ENCODE measurements at regions not wholly inside any gene's neighbourhood (a gene's known extent, or its start where the extent isn't known, plus 50 kb on each side); places are given as distances from the start of the nearest gene placed in this dataset.

GRCh38 chr4:35975617-35976355, 268.5 kb downstream of the ARAP2 start:
- Histone ChIP-seq H4K5ac (ENCODE audit: insufficient read length, low read depth, low read length) (no peak overlapping the region), H3K4ac (replicated peaks; ENCODE audit: insufficient read length, low read depth, low read length) (no peak overlapping the region), H3K56ac (replicated peaks; ENCODE audit: insufficient read length, low read depth, low read length) (no peak overlapping the region), H2BK20ac (ENCODE audit: low read length) (no peak overlapping the region), H2BK15ac (ENCODE audit: low read length) (no peak overlapping the region), H3K79me1 (ENCODE audit: low read depth, low read length) (no peaks in the 10 kb centered on the region), H2AK5ac (ENCODE audit: low read depth, low read length) (no peak overlapping the region), H3K4me3 (ENCODE audit: extremely low read depth in 1 of 4, insufficient read depth in 2 of 4, low read depth in 3 of 4, low read length in 4 of 4) (no peak overlapping the region), H3K4me1 (replicated peaks in 1 of 4; ENCODE audit: control insufficient read depth in 3 of 4, insufficient read depth in 4 of 4, low read length in 3 of 4) (no peaks in the 10 kb centered on the region), H3K23me2 (ENCODE audit: low read depth, low read length) (no peaks in the 10 kb centered on the region), H3K36me3 (ENCODE audit: control insufficient read depth in 2 of 4, insufficient read depth in 4 of 4, low read length in 3 of 4) (no peaks in the 10 kb centered on the region), H2AFZ (ENCODE audit: low read length) (no peak overlapping the region), H2BK12ac (ENCODE audit: low read depth, low read length) (no peak overlapping the region), H3K18ac (ENCODE audit: extremely low read depth, low read length) (no peak overlapping the region), H4K8ac (ENCODE audit: extremely low read depth, insufficient read depth, low read length) (no peak overlapping the region), H4K20me1 (replicated peaks in 1 of 2; ENCODE audit: control insufficient read depth in 1 of 2, insufficient read depth in 2 of 2, low read length in 2 of 2) (no peaks in the 10 kb centered on the region), H3K9me3 (ENCODE audit: insufficient read depth in 2 of 2, low read depth in 1 of 2, low read length in 1 of 2) (no peaks in the 10 kb centered on the region), H3K4me2 (ENCODE audit: insufficient read depth in 1 of 2, low read depth in 2 of 2, low read length in 2 of 2) (no peak overlapping the region), H3K14ac (ENCODE audit: insufficient read length) (no peak overlapping the region), H4K91ac (replicated peaks; ENCODE audit: insufficient read length, low read length) (no peak overlapping the region), H2BK5ac (ENCODE audit: low read depth, low read length) (no peak overlapping the region), H3K9ac (replicated peaks in 1 of 4; ENCODE audit: extremely low read depth in 1 of 4, low read depth in 3 of 4, low read length in 3 of 4) (no peak overlapping the region), H3K23ac (ENCODE audit: insufficient read length) (no peak overlapping the region), H2BK120ac (replicated peaks; ENCODE audit: low read depth, low read length) (no peak overlapping the region), H3K27ac (ENCODE audit: low read depth, low read length) (no peak overlapping the region), H3K79me2 (ENCODE audit: control insufficient read depth in 1 of 2, insufficient read depth in 2 of 2, low read length in 2 of 2) (no peaks in the 10 kb centered on the region), H3K27me3 (replicated peaks in 1 of 4; ENCODE audit: control insufficient read depth in 3 of 4, extremely low read depth in 1 of 4, insufficient read depth in 3 of 4, low read length in 3 of 4) (no peaks in the 10 kb centered on the region)
- WGBS, 2 experiments (ENCODE audit: extremely low coverage in 1 of 2, insufficient coverage in 1 of 2, insufficient read length in 1 of 2, insufficient replicate concordance in 2 of 2, low coverage in 1 of 2, low lambda C conversion rate in 2 of 2, missing lambda C conversion rate in 1 of 2) = 97% methylated on average over 4 of the region's 4 CpGs; no CpG with 5 or more reads in 1 of the 2 experiments
- DNase-seq (ENCODE audit: low read depth in 1 of 2, low spot score in 2 of 2) = no peak
- TF ChIP-seq HDAC2 (IDR thresholded peaks at IDR 0.05; ENCODE audit: borderline replicate concordance in 1 of 2, low read depth in 2 of 2, low read length in 2 of 2) (no peak), RNF2 (IDR thresholded peaks at IDR 0.05; ENCODE audit: borderline replicate concordance, low read depth, low read length, missing control alignments, poor library complexity, severe bottlenecking) (no peak), E2F6 (IDR thresholded peaks at IDR 0.05) (no peak), BACH1 (IDR thresholded peaks at IDR 0.05; ENCODE audit: low read length) (no peak), RBBP5 (IDR thresholded peaks at IDR 0.05; ENCODE audit: borderline replicate concordance, low read depth, low read length) (no peak)
- no peak for FAIRE-seq
- CTCF ChIA-PET (ENCODE audit: partially characterized antibody) = interaction anchor here (1.1 kb wide), 1 partner anchor 10 kb away, joined by 4 read pairs; no protein-coding TSS in a partner anchor
- POLR2A ChIA-PET (ENCODE audit: partially characterized antibody) = no interaction called here
